ENCODE measurements at regions not wholly inside any gene's neighbourhood (a gene's known extent, or its start where the extent isn't known, plus 50 kb on each side); places are given as distances from the start of the nearest gene placed in this dataset.

DNA sequence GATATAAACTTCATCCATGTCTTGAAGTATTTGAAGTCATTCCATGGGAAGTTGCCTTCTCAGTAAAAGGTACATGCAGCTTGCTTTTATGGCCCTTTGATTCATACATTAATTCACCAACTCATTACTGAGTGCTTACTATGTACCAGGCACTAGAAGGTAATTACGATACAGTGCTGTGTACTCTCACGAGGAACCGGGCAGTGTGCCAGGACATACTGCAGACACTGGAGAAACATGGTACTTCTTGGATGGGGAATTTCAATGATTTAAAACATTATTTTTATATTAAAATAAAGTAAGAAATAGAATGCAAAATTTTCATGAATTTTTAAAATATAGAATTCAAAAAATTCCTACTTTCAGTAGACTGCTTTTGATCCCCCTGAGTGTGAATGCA lies 71.4 kb upstream of the WDR41 start:
- Histone ChIP-seq H3K36me3 (ENCODE audit: control insufficient read depth, insufficient read depth, low read length) (no peaks in the 10 kb centered on the region), H3K27ac (ENCODE audit: insufficient read depth, low read length) (no peak overlapping the region), H3K4me2 (ENCODE audit: extremely low read depth, insufficient read depth, low read length) (no peak overlapping the region), H3K4me3 (replicated peaks in 1 of 4; ENCODE audit: control extremely low read depth in 1 of 4, insufficient read depth in 1 of 4, low read depth in 3 of 4, low read length in 4 of 4) (no peak overlapping the region), H3K79me2 (ENCODE audit: control insufficient read depth, insufficient read depth, low read length) (no peaks in the 10 kb centered on the region), H4K20me1 (ENCODE audit: control insufficient read depth, extremely low read depth, insufficient read depth, low read length) (no peaks in the 10 kb centered on the region), H3K9ac (ENCODE audit: insufficient read depth, low read length) (no peak overlapping the region), H3K4me1 (ENCODE audit: control insufficient read depth, extremely low read depth, insufficient read depth, low read length) (no peaks in the 10 kb centered on the region), H3K27me3 (ENCODE audit: control insufficient read depth, insufficient read depth, low read length) (no peaks in the 10 kb centered on the region), H3K9me3 (ENCODE audit: control insufficient read depth, insufficient read depth, low read depth, low read length) (no peaks in the 10 kb centered on the region), H2AFZ (ENCODE audit: low read length) (no peak overlapping the region)
- DNase-seq (ENCODE audit: low read depth in 2 of 2), result no peak
- TF ChIP-seq, protein P1, sequence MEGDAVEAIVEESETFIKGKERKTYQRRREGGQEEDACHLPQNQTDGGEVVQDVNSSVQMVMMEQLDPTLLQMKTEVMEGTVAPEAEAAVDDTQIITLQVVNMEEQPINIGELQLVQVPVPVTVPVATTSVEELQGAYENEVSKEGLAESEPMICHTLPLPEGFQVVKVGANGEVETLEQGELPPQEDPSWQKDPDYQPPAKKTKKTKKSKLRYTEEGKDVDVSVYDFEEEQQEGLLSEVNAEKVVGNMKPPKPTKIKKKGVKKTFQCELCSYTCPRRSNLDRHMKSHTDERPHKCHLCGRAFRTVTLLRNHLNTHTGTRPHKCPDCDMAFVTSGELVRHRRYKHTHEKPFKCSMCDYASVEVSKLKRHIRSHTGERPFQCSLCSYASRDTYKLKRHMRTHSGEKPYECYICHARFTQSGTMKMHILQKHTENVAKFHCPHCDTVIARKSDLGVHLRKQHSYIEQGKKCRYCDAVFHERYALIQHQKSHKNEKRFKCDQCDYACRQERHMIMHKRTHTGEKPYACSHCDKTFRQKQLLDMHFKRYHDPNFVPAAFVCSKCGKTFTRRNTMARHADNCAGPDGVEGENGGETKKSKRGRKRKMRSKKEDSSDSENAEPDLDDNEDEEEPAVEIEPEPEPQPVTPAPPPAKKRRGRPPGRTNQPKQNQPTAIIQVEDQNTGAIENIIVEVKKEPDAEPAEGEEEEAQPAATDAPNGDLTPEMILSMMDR (conservative IDR thresholded peaks at IDR 0.05 in 1 of 2, IDR thresholded peaks at IDR 0.05 in 1 of 2; ENCODE audit: low read depth in 1 of 2, low read length in 2 of 2), result no peak
- no peak for TF ChIP-seq EZH2 (IDR thresholded peaks at IDR 0.05; ENCODE audit: low read length, missing control alignments)

DNA sequence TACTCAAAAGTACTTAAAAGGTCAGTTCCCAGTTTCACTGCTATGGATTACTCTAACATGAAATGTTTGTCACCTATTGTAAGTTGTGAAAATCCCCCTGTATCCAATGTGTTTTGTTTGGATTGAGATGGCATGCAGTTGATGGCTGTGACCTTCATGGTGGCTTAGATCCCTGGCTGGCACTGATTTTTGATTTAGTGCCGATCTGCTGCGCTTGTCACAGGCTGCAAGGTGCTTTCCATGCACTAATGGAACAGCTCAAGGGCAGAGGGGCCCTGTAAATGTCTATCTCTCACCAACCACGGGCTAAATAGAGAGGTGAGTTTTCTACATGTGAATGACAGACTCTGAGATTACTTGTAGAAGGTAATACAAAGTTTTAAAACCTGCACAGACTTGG lies 69.8 kb upstream of the WDR41 start:
- Histone ChIP-seq H3K27me3 (ENCODE audit: control insufficient read depth, insufficient read depth, low read length) (no peaks in the 10 kb centered on the region), H4K20me1 (ENCODE audit: control insufficient read depth, extremely low read depth, insufficient read depth, low read length) (no peaks in the 10 kb centered on the region), H3K27ac (ENCODE audit: insufficient read depth, low read length) (no peak overlapping the region), H3K4me1 (ENCODE audit: control insufficient read depth, extremely low read depth, insufficient read depth, low read length) (no peaks in the 10 kb centered on the region), H3K9me3 (ENCODE audit: control insufficient read depth, insufficient read depth, low read depth, low read length) (no peaks in the 10 kb centered on the region), H3K9ac (ENCODE audit: insufficient read depth, low read length) (no peak overlapping the region), H3K4me3 (replicated peaks in 1 of 4; ENCODE audit: control extremely low read depth in 1 of 4, insufficient read depth in 1 of 4, low read depth in 3 of 4, low read length in 4 of 4) (no peak overlapping the region), H3K36me3 (ENCODE audit: control insufficient read depth, insufficient read depth, low read length) (no peaks in the 10 kb centered on the region), H2AFZ (ENCODE audit: low read length) (no peak overlapping the region), H3K79me2 (ENCODE audit: control insufficient read depth, insufficient read depth, low read length) (no peaks in the 10 kb centered on the region), H3K4me2 (ENCODE audit: extremely low read depth, insufficient read depth, low read length) (no peak overlapping the region)
- no peak for DNase-seq (ENCODE audit: low read depth in 2 of 2)
- TF ChIP-seq, protein P1 (conservative IDR thresholded peaks at IDR 0.05 in 1 of 2, IDR thresholded peaks at IDR 0.05 in 1 of 2; ENCODE audit: low read depth in 1 of 2, low read length in 2 of 2), result no peak
- TF ChIP-seq EZH2 (IDR thresholded peaks at IDR 0.05; ENCODE audit: low read length, missing control alignments), result no peak

- DNase-seq (ENCODE audit: low read depth in 2 of 2), result peak; percentile 29 to 69
- Histone ChIP-seq H3K4me3 (replicated peaks in 1 of 4; ENCODE audit: control extremely low read depth in 1 of 4, insufficient read depth in 1 of 4, low read depth in 3 of 4, low read length in 4 of 4) (no peak overlapping the region), H4K20me1 (ENCODE audit: control insufficient read depth, extremely low read depth, insufficient read depth, low read length) (no peaks in the 10 kb centered on the region), H3K27ac (ENCODE audit: insufficient read depth, low read length) (no peak overlapping the region), H3K27me3 (ENCODE audit: control insufficient read depth, insufficient read depth, low read length) (no peaks in the 10 kb centered on the region), H3K79me2 (ENCODE audit: control insufficient read depth, insufficient read depth, low read length) (no peaks in the 10 kb centered on the region), H3K4me1 (ENCODE audit: control insufficient read depth, extremely low read depth, insufficient read depth, low read length) (no peaks in the 10 kb centered on the region), H3K9ac (ENCODE audit: insufficient read depth, low read length) (no peak overlapping the region), H3K36me3 (ENCODE audit: control insufficient read depth, insufficient read depth, low read length) (no peaks in the 10 kb centered on the region), H3K9me3 (ENCODE audit: control insufficient read depth, insufficient read depth, low read depth, low read length) (no peaks in the 10 kb centered on the region), H3K4me2 (ENCODE audit: extremely low read depth, insufficient read depth, low read length) (no peak overlapping the region), H2AFZ (ENCODE audit: low read length) (no peak overlapping the region)
- no peak for TF ChIP-seq EZH2 (IDR thresholded peaks at IDR 0.05; ENCODE audit: low read length, missing control alignments)
- TF ChIP-seq, protein P1 (conservative IDR thresholded peaks at IDR 0.05 in 1 of 2, IDR thresholded peaks at IDR 0.05 in 1 of 2; ENCODE audit: low read depth in 1 of 2, low read length in 2 of 2), result peak; percentile 40 to 61
Measured at GRCh38 chr5:77560677-77561263, 68.7 kb upstream of the WDR41 start.
